NCI-H2196 treated with DMSO at 0.1 percent for 48 hours (cell line): ENCODE measurements at regions not wholly inside any gene's neighbourhood (a gene's known extent, or its start where the extent isn't known, plus 50 kb on each side); places are given as distances from the start of the nearest gene placed in this dataset.
"Not testable (repeated sequence)": the region's sequence is repeated elsewhere in the genome, so short reads cannot be mapped to it uniquely, and the experiment has no call there.

Source experiments
- DNase-seq: peaks from one replicate; lab custom pipeline; 2025; ENCODE audit not compliant: unreplicated experiment; lab: John Stamatoyannopoulos, UW

DNA sequence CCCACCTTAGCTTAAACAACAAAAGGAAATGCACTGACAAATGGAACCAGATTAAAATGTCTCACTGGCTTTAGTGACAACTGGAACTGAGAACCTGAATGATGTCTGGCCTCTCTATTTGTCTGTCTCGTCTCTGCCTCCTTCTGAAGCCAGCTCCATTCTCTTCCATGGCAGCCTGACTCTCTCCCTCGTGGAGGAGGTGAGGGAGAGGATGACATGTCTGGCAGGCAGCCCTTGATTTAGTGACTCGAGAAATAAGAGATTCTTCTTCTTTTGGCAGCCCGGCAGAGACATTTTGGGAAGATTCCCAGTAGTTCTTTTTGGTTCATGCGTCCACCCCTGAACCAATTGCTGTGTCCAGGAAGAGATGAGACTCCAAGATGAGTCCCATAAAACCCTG lies 131.7 kb downstream of the KLF5 start:
- DNase-seq: no peak

GRCh38 chr13:73189776-73190175 lies 131.0 kb downstream of the KLF5 start:
- DNase-seq: no peak

DNA sequence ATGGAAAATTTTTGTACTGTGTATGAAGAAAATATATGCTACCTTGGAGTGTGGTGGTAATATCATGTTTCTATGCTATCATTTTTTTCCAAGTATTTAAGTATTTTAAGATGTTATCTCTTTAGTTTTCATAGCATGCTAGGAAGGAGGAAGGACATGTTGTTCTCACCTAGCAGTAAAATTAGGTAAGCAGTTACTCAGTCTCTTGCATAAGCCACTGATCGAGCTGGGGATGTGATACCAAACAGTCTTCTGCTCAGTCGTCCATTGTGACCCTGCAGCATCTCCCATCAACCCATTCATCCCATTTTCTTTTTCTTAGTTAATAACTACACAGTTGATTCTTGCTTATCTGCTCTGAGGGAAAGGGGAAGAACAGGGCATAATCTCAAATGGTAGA lies 130.6 kb downstream of the KLF5 start:
- no peak for DNase-seq

DNA sequence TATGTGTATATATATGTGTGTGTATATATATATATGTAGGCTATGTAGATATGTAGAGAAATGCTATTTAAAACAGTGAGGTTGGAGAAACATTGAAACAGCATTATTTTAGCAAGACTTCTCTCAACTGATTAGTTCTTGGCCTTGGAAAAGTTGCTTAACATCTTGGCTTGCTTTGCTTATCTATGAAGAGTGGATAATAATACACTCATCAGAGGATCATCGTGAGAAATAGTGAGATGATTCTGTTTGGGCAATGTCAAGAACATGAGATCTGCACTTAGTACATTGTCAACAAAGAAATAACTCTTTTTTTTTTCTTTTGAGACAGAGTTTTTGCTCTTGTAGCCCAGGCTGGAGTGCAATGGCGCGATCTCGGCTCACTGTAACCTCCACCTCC lies 128.3 kb downstream of the KLF5 start:
- DNase-seq: no peak

- DNase-seq: no peak
These were observed 121.0 kb downstream of the KLF5 start for GRCh38 chr13:73179650-73180274.

- DNase-seq: no peak
These were observed 119.2 kb downstream of the KLF5 start for GRCh38 chr13:73177916-73178565.

GRCh38 chr13:73177017-73177416 lies 118.2 kb downstream of the KLF5 start:
- DNase-seq: no peak

- no peak for DNase-seq
These were observed 115.8 kb downstream of the KLF5 start for GRCh38 chr13:73174521-73175010.

DNA sequence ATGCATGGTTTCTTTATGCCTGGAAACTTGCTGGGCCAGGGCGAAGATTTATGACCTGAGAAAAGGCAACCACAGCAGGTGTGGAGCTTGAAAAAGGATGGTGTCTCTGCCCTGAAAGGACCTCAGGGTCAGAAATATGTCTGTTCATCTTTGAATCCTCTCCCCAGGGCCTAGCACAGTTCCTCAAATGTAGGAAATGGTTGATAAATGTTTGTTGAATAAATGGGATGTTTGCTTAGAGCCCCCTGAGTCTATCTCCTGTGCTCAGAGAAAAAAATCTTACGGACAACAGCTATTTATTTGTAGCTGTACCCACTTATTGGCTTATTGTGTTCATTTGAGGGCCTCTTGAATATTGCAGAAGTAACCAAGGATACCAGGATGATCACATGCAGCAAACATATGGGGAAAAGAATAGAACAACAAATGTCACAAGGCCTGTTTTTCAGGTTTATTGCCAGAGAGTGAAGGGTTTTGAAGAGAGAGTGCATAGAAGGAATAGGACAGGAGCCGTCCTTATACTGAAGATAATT lies 114.5 kb downstream of the KLF5 start:
- no peak for DNase-seq

DNA sequence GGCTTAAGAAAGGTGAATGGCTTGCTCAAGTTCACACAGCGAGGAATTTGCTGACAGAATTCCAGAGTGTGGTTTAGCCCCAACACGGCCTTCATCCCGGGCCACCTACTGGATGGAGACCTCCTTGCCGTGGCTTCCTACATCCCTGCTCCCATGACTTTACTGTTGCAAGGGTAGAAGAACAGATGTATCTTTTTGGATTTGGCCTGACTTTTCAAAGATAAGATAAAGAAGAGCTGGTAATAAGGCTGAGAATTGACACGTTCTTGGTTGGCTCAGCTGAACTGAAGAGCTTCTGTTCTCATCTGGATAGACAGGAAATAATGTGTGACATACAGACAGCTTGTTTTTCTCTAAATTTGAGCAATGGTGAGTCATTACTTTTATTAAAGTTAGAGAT lies 113.1 kb downstream of the KLF5 start:
- DNase-seq: no peak

DNA sequence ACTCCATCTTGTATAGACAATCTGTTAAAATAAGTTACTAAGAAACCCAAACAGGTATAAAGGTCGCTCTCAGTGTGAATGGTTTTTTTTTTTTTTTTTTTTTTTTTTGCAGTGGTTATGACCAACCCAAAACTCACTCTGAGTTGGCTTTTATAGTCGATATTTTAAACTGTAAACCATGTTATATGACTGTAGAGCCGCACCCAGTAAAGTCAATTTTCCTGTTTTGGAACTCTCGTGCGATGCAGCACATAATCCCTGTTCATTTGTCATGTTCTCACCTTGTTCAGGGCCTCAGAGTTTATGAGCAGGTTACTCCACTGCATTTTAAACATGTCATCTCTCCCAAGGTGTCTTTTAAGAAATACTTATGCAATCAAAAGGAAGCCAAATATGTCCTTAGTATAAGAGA lies 112.5 kb downstream of the KLF5 start:
- DNase-seq: no peak

DNA sequence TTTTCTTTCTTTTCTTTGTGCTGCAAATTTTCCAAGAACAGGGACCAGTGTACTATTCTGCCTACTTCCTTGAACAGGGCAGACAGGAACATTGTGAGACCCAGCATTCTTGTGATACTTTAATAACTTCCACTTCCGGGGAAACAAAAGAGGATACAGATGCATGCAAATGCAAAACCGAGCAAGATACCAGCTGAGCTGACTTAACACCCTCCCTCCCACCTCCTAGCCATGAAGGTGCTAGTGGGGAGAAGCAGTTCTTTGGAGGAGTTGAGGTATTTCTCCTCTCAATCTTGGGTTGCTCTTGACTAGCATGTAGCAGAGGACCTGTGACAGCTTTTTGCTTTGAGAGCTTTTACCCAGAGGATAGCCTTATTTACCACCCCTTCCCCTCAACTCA lies 111.2 kb downstream of the KLF5 start:
- DNase-seq: no peak

- no peak for DNase-seq
These were observed 110.2 kb downstream of the KLF5 start for GRCh38 chr13:73168953-73169401.

DNA sequence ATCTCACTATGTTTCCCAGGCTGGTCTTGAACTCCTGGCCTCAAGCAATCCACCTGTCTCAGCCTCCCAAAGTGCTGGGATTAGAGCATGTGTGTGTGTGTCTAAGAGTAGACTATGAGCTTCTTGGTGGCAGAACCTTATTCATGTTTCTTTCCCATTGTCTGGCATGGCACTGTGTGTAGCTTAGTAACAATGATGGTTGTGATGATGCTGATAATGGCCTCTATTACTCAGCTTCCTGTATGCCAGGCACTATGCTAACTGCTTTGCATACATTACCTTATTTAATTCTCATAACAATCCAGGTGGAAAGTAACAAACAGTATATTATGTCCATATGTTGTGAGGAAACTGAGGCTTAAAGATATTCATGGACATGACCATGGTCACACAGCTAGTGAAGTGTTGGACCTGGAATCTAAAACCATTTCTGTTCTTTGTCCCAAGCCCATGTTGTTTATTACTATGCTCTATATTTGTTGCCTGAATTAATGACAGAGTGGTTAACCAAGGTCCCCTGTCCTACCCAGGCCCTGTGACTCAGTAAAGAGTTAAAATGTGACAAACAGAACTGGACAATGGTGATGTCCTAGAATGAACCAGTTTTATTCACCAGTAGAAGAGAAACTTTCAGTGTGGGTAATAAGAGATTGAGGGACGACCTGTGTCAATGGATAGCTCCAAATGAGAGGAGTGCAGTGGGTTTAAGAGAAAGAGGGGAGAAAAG lies 109.6 kb downstream of the KLF5 start:
- no peak for DNase-seq

GRCh38 chr13:73167028-73167820 lies 108.4 kb downstream of the KLF5 start:
- no peak for DNase-seq

DNA sequence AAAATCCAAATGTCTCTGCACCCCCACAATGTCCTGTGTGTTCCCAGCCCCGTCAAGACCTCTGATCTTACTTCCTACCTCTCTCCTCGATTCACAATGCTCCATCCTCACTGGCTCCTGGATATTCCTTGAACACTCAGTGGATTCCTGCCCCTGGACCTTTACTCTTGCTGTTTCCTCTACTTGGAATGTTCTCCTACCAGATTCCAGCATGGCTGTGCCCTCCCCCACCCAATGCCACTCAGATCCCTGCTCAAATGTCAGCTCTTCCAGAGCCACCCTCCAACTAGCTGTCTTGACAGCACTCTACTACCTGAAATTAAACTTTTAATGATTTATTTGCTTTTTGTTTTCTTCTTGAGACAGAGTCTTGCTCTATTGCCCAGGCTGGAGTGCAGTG lies 107.4 kb downstream of the KLF5 start:
- DNase-seq: no peak

DNA sequence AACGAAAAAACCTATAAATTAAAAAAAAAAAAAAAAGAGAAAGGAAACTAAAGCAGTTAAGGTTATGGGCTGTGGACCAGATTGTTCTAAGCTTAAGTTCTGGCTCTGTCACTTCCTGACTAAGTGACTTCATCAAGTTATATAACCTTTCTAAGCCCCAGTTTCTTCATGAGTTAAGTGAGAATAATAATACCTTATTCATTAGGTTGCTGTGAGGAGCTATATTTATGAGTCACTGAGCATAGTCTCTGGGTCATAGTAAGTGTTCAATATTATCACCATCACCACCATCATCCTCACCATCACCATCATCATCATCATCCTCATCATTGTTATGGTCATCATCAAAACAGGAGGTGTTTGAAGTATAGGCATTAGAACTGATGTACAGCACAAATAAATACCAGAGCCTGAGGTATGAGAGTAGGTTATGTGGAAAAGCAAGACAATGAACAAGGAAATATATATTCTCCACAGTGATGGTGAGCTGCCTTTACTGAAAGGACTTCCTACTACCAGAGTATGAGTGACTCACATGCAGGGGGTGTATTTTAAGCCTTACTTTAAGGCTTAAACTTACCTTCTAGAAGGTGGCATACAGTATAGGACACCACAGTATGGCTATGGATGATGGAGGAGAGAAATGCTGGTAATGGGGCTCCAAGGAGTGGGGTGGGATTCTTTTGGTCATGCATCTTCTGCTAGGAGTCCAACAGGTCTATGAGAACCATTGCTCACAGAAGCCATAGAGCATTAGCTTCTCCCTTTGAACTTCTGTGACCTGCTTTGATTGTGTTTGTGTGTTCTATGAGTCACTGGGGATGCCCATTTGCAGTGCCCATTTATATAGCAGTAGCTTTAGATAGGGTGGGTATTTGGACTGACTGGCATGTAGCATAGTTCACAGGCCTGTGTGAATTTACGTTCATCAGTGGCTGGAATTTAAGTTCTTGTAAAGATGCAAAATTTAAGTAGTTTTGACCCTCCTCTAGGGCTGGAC lies 104.4 kb downstream of the KLF5 start:
- no peak for DNase-seq

DNA sequence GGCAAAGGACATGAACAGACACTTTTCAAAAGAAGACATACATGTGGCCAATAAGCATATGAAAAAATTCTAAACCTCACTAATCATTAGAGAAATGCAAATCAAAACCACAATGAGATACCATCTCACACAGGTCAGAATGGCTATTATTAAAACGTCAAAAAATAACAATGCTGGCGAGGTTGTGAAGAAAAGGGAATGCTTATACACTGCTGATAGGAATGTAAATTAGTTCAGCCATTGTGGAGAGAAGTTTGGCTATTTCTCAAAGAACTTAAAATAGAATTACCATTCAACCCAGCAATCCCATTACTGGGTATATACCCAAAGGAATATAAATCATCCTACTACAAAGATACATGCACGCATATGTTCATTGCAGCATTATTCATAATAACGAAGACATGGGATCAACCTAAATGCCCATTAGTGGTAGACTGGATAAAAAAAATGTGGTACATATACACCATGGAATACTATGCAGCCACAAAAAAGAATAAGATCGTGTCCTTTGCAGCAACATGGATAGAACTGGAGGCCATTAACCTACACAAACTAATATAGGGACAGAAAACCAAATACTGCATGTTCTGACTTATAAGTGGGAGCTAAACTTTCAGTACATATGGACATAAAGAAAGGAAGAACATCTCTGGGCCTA lies 101.7 kb downstream of the KLF5 start:
- not testable (repeated sequence) for DNase-seq

- no peak for DNase-seq
These were observed 100.0 kb downstream of the KLF5 start for GRCh38 chr13:73158851-73159250.
